ENCODE measurements at regions not wholly inside any gene's neighbourhood (a gene's known extent, or its start where the extent isn't known, plus 50 kb on each side); places are given as distances from the start of the nearest gene placed in this dataset.

DNA sequence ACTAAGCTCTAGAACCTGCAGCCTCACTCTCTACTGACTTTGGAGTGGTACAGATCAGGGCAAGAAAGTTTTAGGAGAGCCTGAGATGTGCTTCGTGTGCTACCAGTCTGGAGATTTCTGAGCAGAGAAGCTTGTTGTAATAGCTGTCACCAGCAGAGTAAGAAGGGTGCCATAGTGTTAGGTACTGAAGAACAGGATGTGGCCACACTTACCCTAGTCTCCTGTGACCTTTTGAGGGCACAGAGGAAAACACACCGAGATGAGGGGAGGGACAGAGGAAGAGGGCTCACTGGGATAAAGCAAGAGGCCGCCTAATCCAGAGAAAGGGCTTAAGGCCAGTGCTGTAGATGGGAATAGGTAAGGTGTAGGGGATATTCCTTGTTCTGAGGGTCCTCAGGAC is 146.2 kb upstream of the MTPN start:
- H2AFZ ChIP-seq, result no peak overlapping the region
- no peaks in the 10 kb centered on the region for H3K79me2 ChIP-seq (ENCODE audit: insufficient read depth)
- H4K20me1 ChIP-seq (ENCODE audit: insufficient read depth), result no peaks in the 10 kb centered on the region
- no peak for DNase-seq
- H3K9ac ChIP-seq, result no peak overlapping the region
- no peaks in the 10 kb centered on the region for H3K9me2 ChIP-seq (ENCODE audit: insufficient read depth)
- no peak overlapping the region for H3K4me2 ChIP-seq (ENCODE audit: unreplicated experiment)
- H3K4me3 ChIP-seq, result no peak overlapping the region
- H3K36me3 ChIP-seq (ENCODE audit: low read depth), result no peaks in the 10 kb centered on the region
- no peak overlapping the region for H3K27ac ChIP-seq
- TF ChIP-seq EZH2phosphoT487 (IDR thresholded peaks at IDR 0.05; ENCODE audit: insufficient read depth, low read depth) (no peak), EZH2 (IDR thresholded peaks at IDR 0.05; ENCODE audit: insufficient read depth, poor library complexity, severe bottlenecking) (no peak)
- no peaks in the 10 kb centered on the region for H3K9me3 ChIP-seq (ENCODE audit: low read depth)
- in situ Hi-C loops (cut with MboI), result no loop called here
- no peaks in the 10 kb centered on the region for H3F3A ChIP-seq (ENCODE audit: insufficient read depth)
- 20 to 23% methylated on average over 3 of the region's 3 CpGs for WGBS, 2 experiments (ENCODE audit: low coverage in 1 of 2, low lambda C conversion rate in 2 of 2, missing lambda C conversion rate in 2 of 2)
- no peaks in the 10 kb centered on the region for H3K4me1 ChIP-seq (ENCODE audit: insufficient read depth)
- H3K27me3 ChIP-seq (replicated peaks; ENCODE audit: insufficient read depth), result no peaks in the 10 kb centered on the region

DNA sequence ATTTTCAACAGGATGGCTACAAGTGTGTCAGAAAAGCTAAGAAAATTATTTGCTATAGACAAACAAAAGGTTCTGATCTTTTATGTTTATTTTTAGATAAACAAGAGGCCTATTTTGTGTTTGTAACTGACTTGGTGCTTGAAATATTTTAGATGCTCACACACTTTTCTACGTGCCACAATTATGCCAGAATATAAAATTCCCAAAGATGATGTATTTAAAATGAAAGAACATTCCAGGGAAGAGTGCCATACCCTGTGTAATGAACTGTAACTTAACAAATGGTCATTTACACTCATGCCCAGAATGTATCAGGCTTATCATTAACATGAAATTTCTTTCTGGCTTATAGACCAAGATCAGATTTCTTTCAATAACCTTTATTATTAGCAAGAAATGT is 144.9 kb upstream of the MTPN start:
- Histone ChIP-seq H3K4me1 (ENCODE audit: insufficient read depth) (no peaks in the 10 kb centered on the region), H3K4me2 (ENCODE audit: unreplicated experiment) (no peak overlapping the region), H3K9me3 (ENCODE audit: low read depth) (no peaks in the 10 kb centered on the region), H3K79me2 (ENCODE audit: insufficient read depth) (no peaks in the 10 kb centered on the region), H3K9me2 (ENCODE audit: insufficient read depth) (no peaks in the 10 kb centered on the region), H3F3A (ENCODE audit: insufficient read depth) (no peaks in the 10 kb centered on the region), H3K4me3 (no peak overlapping the region), H2AFZ (no peak overlapping the region), H3K27me3 (replicated peaks; ENCODE audit: insufficient read depth) (no peaks in the 10 kb centered on the region), H3K36me3 (ENCODE audit: low read depth) (no peaks in the 10 kb centered on the region), H4K20me1 (ENCODE audit: insufficient read depth) (no peaks in the 10 kb centered on the region), H3K27ac (no peak overlapping the region), H3K9ac (no peak overlapping the region)
- in situ Hi-C loops (cut with MboI), result no loop called here
- no peak for TF ChIP-seq EZH2 (IDR thresholded peaks at IDR 0.05; ENCODE audit: insufficient read depth, poor library complexity, severe bottlenecking)
- 7 to 8% methylated on average over 1 of the region's 1 CpG for WGBS, 2 experiments (ENCODE audit: low coverage in 1 of 2, low lambda C conversion rate in 2 of 2, missing lambda C conversion rate in 2 of 2)
- no peak for DNase-seq

DNA sequence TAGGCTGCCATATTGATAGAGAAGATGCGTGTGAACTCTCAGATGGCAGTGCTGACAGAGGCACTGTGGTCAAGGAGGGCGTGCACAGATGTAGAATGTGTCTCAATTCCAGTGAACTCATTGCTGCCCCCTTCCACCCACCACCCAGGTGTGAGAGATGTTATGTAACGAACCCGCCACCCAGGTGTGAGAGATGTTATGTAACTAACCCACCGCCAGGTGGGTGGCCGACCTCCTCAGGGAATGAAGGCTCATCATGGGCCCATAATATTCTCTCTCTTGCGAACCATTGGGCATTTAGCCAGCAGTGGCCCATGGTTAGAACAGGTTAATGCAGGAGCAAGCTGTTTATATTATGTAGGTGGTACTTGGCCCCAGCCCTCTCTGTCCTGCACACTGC is 140.4 kb upstream of the MTPN start:
- 62 to 69% methylated on average over 7 of the region's 7 CpGs for WGBS, 2 experiments (ENCODE audit: low coverage in 1 of 2, low lambda C conversion rate in 2 of 2, missing lambda C conversion rate in 2 of 2)
- Histone ChIP-seq H3K4me1 (ENCODE audit: insufficient read depth) (no peaks in the 10 kb centered on the region), H3K4me3 (no peak overlapping the region), H3K9ac (no peak overlapping the region), H3K27ac (no peak overlapping the region), H3K9me2 (ENCODE audit: insufficient read depth) (no peaks in the 10 kb centered on the region), H3K79me2 (ENCODE audit: insufficient read depth) (no peaks in the 10 kb centered on the region), H3K36me3 (ENCODE audit: low read depth) (no peaks in the 10 kb centered on the region), H3K9me3 (ENCODE audit: low read depth) (no peaks in the 10 kb centered on the region), H3K27me3 (replicated peaks; ENCODE audit: insufficient read depth) (no peaks in the 10 kb centered on the region), H3K4me2 (ENCODE audit: unreplicated experiment) (no peak overlapping the region), H2AFZ (no peak overlapping the region), H4K20me1 (ENCODE audit: insufficient read depth) (no peaks in the 10 kb centered on the region), H3F3A (ENCODE audit: insufficient read depth) (no peaks in the 10 kb centered on the region)
- in situ Hi-C loops (cut with MboI), result no loop called here
- no peak for TF ChIP-seq EZH2phosphoT487 (IDR thresholded peaks at IDR 0.05; ENCODE audit: insufficient read depth, low read depth)
- no peak for TF ChIP-seq EZH2 (IDR thresholded peaks at IDR 0.05; ENCODE audit: insufficient read depth, poor library complexity, severe bottlenecking)
- no peak for DNase-seq

DNA sequence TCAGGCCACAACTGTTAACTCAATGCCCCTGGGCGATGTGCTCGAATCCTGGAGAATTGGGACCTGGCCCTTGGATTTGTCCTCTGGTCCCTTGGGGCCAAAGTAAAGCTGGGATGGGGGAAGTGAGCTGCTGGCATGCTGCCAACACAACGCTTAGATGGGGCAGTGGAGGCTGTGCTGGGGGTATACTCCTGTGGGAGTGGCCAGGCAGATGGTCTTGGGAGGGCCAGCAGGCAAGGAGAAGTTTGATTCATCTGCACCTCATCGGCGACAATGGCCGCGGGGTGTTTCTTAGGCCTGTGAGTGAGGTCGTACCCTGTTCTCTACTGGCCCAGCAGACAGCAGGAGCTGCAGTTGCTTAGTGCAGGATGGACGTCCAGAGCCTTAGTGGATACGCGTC is 139.0 kb upstream of the MTPN start:
- Histone ChIP-seq H3K27me3 (replicated peaks; ENCODE audit: insufficient read depth) (no peaks in the 10 kb centered on the region), H3K9me3 (ENCODE audit: low read depth) (no peaks in the 10 kb centered on the region), H3K4me2 (ENCODE audit: unreplicated experiment) (no peak overlapping the region), H3K36me3 (ENCODE audit: low read depth) (no peaks in the 10 kb centered on the region), H3K27ac (no peak overlapping the region), H3K9ac (no peak overlapping the region), H3F3A (ENCODE audit: insufficient read depth) (no peaks in the 10 kb centered on the region), H3K4me1 (ENCODE audit: insufficient read depth) (no peaks in the 10 kb centered on the region), H2AFZ (no peak overlapping the region), H3K9me2 (ENCODE audit: insufficient read depth) (no peaks in the 10 kb centered on the region), H3K4me3 (no peak overlapping the region), H4K20me1 (ENCODE audit: insufficient read depth) (no peaks in the 10 kb centered on the region), H3K79me2 (ENCODE audit: insufficient read depth) (no peaks in the 10 kb centered on the region)
- WGBS, 2 experiments (ENCODE audit: low coverage in 1 of 2, low lambda C conversion rate in 2 of 2, missing lambda C conversion rate in 2 of 2), result 64 to 71% methylated on average over 11 of the region's 11 CpGs
- TF ChIP-seq EZH2 (IDR thresholded peaks at IDR 0.05; ENCODE audit: insufficient read depth, poor library complexity, severe bottlenecking), result no peak
- TF ChIP-seq EZH2phosphoT487 (IDR thresholded peaks at IDR 0.05; ENCODE audit: insufficient read depth, low read depth), result no peak
- DNase-seq, result no peak
- in situ Hi-C loops (cut with MboI), result no loop called here

Measured in GM23248 (cell line).